NCI-H1694 (cell line): ENCODE measurements at regions not wholly inside any gene's neighbourhood (a gene's known extent, or its start where the extent isn't known, plus 50 kb on each side); places are given as distances from the start of the nearest gene placed in this dataset.

Experiments used
- DNase-seq: peaks from one replicate; lab custom pipeline; 2025; lab: John Stamatoyannopoulos, UW

DNA sequence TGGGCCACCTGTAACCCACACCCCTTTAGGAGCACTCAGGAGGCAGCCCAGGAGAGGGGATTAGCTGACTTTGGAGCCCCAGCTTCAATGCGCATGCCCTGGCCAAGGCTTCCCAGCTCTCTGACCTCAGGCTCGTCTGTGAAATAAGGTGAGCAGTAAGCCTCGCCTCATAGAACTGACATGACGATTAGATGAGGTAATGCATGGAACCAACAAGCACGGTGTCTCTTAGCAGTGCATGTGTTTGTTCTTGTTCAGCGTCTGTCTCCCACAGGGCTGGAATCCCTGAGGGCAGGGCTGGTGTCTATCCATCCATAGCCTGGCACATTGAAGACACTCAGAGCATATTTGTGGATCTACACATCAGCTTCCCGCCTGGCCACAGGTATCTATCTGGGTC lies 415.4 kb downstream of the MN1 start:
- no peak for DNase-seq

- DNase-seq, result no peak
Observed at GRCh38 chr22:27387561-27387960, 414.0 kb downstream of the MN1 start.

DNA sequence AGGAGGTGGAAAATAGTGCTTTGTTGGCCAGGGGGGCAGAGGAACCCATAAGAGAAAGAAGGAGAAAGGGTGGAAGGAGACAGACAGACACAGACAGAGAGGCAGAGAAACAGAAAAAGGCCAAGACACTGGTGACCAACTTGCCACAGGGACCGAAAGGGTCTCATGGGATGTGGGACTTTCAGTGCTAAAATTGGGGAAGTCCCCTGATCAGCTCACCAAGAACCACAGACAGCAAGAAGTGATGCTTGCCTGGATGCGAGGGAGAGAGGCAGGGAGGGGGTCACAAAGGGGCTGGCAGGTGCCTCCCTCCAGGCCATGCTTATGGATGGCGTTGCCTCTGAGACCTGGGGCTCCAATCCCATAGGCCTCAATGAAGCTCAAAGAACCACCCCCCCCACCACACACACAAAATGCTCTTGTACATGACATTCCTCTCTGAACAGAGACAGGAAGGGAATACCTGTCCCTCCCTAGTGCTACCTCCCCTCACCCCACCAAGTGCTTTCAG lies 413.4 kb downstream of the MN1 start:
- DNase-seq, result no peak

- no peak for DNase-seq
Observed at GRCh38 chr22:27389727-27390075, 411.9 kb downstream of the MN1 start.

DNA sequence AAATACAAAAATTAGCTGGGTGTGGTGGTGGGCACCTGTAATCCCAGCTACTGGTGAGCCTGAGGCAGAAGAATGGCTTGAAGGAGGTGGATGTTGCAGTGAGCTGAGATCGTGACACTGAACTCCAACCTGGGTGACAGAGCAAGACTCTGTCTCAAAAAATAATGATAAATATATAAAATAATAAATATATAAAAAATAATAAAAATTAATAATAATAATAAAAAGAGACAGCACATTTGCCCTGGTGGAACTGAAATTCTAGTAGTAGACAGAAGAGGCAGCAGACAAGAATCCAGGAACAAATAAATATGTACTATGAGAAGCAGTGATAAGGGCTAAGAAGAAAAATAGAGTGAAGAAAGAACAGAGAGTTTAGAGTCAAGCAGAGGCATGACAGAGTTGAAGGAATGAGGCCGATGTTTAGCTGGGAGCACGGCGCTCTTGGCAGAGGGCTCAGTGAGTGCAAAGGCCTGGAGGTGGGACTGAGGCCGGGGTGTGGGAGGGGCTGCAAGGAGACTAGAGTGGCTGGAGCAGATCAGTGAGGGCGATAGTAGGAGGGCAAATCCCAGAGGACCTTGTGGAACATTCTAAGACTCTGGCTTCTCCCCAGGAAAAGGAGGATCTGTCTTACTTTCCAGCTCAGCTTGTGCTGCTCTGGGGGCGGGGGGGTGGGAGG lies 410.3 kb downstream of the MN1 start:
- DNase-seq, result no peak

DNA sequence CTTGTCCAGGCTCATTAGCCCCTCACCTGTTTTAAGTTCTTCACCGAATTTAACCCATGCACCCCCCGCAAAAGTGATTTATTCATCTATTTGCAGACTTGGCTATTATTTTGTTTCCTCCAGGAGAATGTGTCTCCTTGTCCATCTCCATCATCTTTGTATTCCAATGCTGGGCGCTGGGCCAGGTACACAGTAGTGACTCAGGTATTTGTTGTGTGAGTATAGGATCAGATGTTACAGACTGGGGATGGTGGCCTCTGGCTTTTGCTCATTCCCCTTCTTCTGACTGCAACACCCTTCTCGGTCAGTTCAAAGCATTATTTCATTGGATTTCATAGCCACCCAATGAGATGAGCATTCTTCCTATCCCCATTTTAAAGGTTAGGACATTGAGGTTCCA lies 408.2 kb downstream of the MN1 start:
- DNase-seq, result no peak

GRCh38 chr22:27394806-27395404 lies 406.7 kb downstream of the MN1 start:
- no peak for DNase-seq

GRCh38 chr22:27397036-27397953 lies 404.3 kb downstream of the MN1 start:
- no peak for DNase-seq

- DNase-seq, result no peak
Observed at GRCh38 chr22:27397954-27398342, 403.6 kb downstream of the MN1 start.

GRCh38 chr22:27399161-27399560 lies 402.4 kb downstream of the MN1 start:
- DNase-seq, result no peak

DNA sequence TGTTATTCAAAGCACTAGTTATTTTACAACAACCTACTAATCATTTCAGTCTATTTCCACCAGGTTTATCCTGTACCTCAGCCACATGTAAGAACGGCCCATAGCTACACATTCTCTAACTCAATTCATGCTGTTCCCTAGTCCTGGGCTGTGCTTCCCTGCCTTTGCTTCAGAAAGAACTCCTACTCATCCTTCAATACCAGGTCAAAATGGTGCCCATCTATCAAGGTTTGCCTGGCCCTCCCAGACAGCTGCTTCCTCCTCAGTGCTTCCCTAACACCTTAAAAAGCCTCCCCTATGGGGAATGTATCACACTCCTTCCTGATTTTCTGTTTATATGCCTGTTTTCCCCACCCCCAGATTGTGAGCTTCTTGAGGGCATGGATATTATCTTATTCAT lies 400.7 kb downstream of the MN1 start:
- DNase-seq, result no peak

DNA sequence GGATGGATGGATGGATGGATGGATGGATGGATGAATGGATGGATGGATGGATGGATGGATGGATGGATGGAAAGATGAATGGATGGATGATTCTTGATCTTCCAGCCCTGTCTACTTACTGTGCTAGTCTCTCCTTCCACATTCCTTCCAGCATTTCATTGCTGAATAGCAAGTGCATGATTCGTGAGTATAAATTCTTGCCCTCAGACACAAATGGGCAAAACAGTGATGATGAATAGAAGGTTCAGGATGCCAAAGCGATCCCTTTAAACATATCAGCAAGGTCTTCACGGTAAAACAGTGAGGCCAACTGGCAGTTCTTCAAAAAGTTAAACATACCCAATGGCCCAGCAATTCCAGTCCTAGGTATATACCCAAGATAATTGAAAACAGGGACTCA lies 400.2 kb downstream of the MN1 start:
- no peak for DNase-seq

DNA sequence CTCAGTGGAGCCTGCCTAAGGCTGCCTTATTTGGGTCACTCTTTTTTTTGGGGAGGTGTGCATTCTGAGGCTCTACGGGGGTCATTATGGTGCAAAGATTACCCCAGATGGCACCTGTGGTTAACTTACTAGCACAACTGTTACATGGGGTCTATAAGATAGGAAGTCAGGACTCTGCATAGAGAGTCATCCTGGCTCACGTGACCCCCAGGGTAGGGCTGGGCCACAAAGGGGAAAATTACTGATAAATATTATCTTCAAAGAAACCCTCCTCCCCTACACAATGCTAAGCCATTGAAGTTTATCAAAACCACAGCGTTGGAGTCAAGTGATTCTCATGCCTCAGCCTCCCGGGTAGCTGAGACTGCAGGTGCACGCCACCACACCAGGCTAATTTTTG lies 397.1 kb downstream of the MN1 start:
- no peak for DNase-seq

DNA sequence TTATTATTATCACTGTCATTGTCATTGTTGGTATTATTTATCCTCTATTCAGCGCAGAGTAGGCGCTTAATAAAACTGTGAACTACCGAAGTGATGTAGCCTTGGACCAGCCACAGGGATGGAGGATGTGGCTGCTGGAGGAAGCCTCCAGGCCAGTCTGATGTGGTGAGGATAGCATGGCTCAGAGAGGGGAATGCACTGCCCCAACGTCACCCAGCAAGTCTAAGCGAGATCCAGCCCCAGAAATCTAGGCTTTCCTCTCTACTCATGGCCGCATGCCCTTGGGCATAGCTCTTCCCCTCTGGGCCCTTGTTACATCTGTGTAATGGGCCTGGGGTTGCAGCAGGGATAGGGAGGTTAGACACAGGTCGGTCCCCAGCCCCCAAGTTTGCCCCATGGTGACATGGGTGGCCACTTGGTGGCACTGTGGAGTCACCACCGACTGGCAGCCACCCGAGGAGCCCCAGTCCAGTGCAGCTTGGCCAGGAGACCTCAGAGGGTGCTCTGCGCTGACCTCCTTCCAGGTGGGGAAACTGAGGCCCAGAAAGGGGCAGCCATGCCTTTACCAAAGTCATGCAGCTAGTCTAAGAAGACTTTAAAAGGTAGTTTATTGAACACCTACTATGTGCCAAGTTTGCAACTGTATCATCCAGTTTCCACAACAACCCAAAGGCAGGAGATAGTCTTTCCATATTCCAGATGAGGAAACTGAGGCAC lies 395.7 kb downstream of the MN1 start:
- no peak for DNase-seq

DNA sequence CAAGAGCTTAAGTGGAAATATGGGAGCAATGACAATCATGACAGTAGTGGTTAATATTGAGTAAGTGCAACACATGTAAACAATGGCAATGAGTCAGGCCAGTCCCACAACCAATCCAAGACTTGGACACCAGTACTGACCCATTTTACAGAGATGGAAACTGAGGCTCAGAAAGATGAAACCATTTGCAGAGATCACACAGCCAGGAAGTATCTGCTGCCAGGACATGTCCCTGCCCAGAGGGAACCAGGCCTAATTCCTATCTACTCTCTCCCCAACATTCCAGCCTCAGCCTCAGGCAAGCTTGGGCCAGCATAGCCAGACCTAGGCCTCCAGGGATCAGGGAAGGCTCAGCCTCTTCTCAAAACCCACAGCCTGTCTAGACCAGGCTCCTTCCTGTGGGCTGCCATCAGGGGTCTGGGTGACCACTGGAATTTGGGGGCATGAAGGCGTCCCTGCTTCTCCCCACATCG lies 395.1 kb downstream of the MN1 start:
- DNase-seq, result no peak

DNA sequence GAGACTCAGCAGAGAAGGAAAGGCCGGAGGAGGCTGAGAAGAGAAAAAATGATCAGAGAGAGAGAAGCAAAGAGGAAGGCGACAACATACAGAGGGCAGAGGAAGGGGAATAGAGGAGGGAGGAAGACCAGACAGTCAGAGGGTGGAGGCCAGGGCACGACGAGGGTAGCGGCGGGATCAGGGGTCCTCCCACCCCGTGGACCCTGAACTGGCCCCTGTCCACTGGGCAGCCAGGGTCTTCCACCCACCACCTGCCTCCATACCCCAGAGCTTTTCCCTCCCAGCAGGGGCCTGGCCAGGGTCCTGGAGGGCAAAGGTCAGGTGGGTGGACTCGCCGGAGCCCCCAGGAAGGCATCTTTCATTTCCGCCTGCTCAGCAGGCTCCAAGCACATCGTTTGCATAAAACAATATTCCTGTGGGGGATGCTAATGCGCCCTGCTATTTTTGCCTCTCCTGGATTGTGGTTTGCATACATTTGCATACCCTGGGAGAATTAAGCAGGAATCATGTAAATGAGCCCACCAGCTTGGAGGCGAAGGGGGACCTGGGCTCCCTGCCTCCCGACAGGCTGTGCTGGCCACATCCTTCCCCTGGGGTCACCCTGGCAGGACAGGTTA lies 394.1 kb downstream of the MN1 start:
- DNase-seq, result no peak

DNA sequence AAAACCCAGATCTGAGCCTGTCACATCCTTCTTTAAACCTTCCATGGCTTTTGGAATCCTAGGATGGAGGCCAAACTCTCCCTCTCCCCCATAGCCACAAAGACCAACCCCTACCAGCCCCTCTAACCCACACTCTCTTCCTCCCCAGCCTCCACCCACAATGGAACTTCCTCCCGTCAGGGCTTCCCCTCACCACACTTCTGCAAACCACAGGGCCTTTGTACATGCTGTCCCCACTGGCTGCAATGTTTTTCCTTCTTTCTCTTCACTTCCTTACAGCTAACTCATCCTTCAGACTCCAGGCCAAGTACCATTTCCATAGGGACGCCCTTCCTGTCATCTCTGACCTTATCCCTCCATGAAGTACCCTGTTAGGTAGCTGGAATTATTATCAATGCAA lies 393.5 kb downstream of the MN1 start:
- DNase-seq, result no peak

DNA sequence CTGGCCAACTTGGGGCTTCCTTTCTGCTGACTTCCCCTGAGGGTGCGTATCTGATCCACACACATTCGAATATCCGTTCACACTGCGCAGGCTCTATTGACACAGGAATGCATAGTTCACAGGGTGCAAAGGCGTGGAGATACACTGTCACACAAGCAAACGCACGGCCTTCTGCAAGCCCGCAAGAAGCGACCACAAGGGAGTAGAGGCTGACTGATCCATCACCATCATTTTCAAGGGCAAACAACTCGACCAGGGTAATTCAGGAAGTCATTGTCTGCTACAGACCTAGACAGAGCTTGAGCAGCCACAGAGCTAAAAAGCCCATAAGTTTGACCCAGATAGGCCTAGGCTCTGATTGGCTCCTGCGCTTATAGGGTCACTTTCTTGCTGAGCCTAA lies 392.3 kb downstream of the MN1 start:
- DNase-seq, result no peak

GRCh38 chr22:27412866-27413445 lies 388.6 kb downstream of the MN1 start:
- no peak for DNase-seq

- DNase-seq, result no peak
Observed at GRCh38 chr22:27413702-27414101, 387.9 kb downstream of the MN1 start.
